IPS-15b (cell line): ENCODE measurements at regions not wholly inside any gene's neighbourhood (a gene's known extent, or its start where the extent isn't known, plus 50 kb on each side); places are given as distances from the start of the nearest gene placed in this dataset.

Source experiments
- H3K27me3 ChIP-seq: one replicate; pipeline ENCODE4 v1.6.1; 2013; ENCODE audit warnings: low read length; ENCODE audit not compliant: control insufficient read depth, insufficient read depth
- H3K36me3 ChIP-seq: one replicate; pipeline ENCODE4 v1.6.1; 2013; ENCODE audit warnings: low read length; ENCODE audit not compliant: control insufficient read depth, insufficient read depth
- H3K4me1 ChIP-seq: one replicate; pipeline ENCODE4 v1.6.1; 2013; ENCODE audit warnings: mild to moderate bottlenecking, low read length; ENCODE audit not compliant: control insufficient read depth, insufficient read depth
- H3K4me3 ChIP-seq: one replicate; pipeline ENCODE4 v1.5.1; 2013; ENCODE audit warnings: low read depth, low read length
- H3K9ac ChIP-seq: one replicate; pipeline ENCODE4 v1.6.1; 2013; ENCODE audit warnings: low read depth, mild to moderate bottlenecking, low read length
- H3K9me3 ChIP-seq: one replicate; pipeline ENCODE4 v1.6.1; 2013; ENCODE audit warnings: mild to moderate bottlenecking, low read length; ENCODE audit not compliant: control insufficient read depth, insufficient read depth

DNA sequence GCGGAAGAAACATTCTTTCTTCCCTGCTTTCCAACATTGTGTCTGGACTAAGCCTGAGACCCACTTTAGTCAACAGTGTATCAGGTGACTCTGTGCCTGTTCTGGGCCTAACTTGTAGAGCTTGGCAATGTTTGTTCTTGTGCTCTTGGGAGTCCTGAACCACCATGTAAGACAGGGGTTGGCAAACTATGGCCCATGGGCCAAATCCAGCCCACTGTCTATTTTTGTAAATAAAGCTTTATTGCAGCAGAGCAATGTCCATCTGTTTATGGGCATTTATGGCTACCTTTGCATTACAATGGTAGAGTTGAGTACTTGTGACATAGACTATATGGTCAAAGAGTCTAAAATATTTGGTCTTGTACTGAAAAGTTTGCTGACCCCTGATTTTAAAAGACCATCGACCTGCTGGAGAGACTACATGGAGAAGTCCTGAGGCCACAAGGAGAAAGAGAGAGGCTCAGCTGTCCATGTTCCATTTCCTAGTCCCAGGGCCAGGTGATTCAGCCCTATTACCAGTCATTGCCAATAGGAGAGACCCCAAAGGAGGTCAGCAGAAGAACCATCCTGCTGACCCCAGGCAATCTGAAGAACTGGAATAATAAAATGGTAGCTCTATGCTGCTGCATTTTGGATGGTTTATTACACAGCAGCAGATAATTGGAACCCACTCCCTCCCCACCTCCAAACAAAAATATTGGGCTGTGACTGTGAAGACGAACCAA lies 211.3 kb downstream of the AUH start:
- H3K36me3 ChIP-seq = no peaks in the 10 kb centered on the region
- no peaks in the 10 kb centered on the region for H3K9me3 ChIP-seq
- no peak overlapping the region for H3K4me3 ChIP-seq
- no peaks in the 10 kb centered on the region for H3K27me3 ChIP-seq
- H3K4me1 ChIP-seq = peaks cover 8% of the 10 kb centered on the region
- no peak overlapping the region for H3K9ac ChIP-seq

GRCh38 chr9:91150998-91151717 lies 210.6 kb downstream of the AUH start:
- Histone ChIP-seq H3K4me1 (peaks cover 8% of the 10 kb centered on the region), H3K27me3 (no peaks in the 10 kb centered on the region), H3K36me3 (no peaks in the 10 kb centered on the region), H3K9me3 (no peaks in the 10 kb centered on the region), H3K9ac (no peak overlapping the region), H3K4me3 (no peak overlapping the region)

GRCh38 chr9:91151718-91152095 lies 210.0 kb downstream of the AUH start:
- Histone ChIP-seq H3K4me1 (peaks cover 8% of the 10 kb centered on the region), H3K9ac (no peak overlapping the region), H3K27me3 (no peaks in the 10 kb centered on the region), H3K4me3 (no peak overlapping the region), H3K36me3 (no peaks in the 10 kb centered on the region), H3K9me3 (no peaks in the 10 kb centered on the region)

DNA sequence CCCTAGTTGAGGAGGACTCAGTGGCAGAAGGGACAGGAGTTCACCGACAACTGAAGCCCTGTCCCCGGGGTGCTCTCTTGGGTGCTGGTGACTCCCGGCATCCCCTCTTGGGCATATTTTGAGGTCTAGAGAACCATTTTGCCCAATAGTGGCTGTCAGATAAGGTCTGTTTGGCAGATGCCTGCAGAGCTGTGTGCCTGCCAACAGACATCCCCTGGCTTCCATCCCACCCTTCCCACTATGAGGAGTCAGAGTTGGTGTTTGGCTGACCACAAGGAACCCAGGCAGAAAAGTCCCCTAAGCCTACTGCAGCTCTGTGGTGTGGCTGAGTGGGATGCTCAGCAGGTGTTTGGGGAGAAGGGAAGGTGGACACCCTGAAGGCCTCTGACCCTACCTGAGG lies 207.0 kb downstream of the AUH start:
- Histone ChIP-seq H3K4me3 (no peak overlapping the region), H3K27me3 (no peaks in the 10 kb centered on the region), H3K9me3 (no peaks in the 10 kb centered on the region), H3K9ac (no peak overlapping the region), H3K36me3 (no peaks in the 10 kb centered on the region), H3K4me1 (peaks cover 4% of the 10 kb centered on the region)

GRCh38 chr9:91155181-91155580 lies 206.5 kb downstream of the AUH start:
- Histone ChIP-seq H3K36me3 (no peaks in the 10 kb centered on the region), H3K4me1 (peaks cover 4% of the 10 kb centered on the region), H3K9ac (no peak overlapping the region), H3K27me3 (no peaks in the 10 kb centered on the region), H3K9me3 (no peaks in the 10 kb centered on the region), H3K4me3 (no peak overlapping the region)

DNA sequence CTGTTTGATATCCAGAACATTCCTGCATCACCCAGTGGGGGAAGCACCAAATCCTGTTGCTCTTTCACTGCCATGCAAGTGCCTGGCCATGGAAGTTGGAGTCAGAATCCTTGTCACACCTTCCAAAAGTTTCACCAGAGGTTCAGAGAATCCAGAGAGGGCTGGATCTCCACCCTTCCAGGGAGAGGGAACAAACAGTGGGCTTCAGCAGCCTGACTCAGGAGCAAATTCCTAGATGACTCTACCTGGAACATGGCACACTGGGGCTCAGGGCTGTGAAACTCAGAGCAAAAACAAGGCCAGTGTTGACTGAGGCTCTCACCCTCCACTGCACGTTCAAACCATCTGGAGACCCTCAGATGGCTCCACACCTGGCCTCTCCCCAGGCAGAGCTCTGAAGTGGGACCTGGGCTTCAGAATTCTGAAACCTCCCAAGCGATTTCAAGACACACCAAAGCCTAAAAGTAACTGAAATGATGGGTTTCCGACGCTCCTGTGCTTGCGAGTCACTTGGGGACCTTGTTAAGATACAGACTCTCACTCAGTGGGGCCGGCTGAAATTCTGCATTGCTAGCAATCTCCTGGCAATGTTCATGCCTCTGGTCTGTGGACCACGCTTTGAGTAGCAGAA lies 205.9 kb downstream of the AUH start:
- H3K4me3 ChIP-seq = no peak overlapping the region
- no peaks in the 10 kb centered on the region for H3K9me3 ChIP-seq
- H3K9ac ChIP-seq = no peak overlapping the region
- H3K27me3 ChIP-seq = no peaks in the 10 kb centered on the region
- H3K36me3 ChIP-seq = no peaks in the 10 kb centered on the region
- H3K4me1 ChIP-seq = peaks cover 4% of the 10 kb centered on the region

GRCh38 chr9:91156451-91157234 lies 205.1 kb downstream of the AUH start:
- Histone ChIP-seq H3K27me3 (no peaks in the 10 kb centered on the region), H3K4me1 (peaks cover 4% of the 10 kb centered on the region), H3K4me3 (no peak overlapping the region)

GRCh38 chr9:91157883-91158282 lies 203.8 kb downstream of the AUH start:
- Histone ChIP-seq H3K4me1 (peaks cover 8% of the 10 kb centered on the region), H3K36me3 (no peaks in the 10 kb centered on the region), H3K9me3 (no peaks in the 10 kb centered on the region), H3K4me3 (no peak overlapping the region), H3K27me3 (no peaks in the 10 kb centered on the region), H3K9ac (no peak overlapping the region)

More at GRCh38 chr9:91156451-91157234, 205.1 kb downstream of the AUH start:
- Histone ChIP-seq H3K36me3 (no peaks in the 10 kb centered on the region), H3K9ac (no peak overlapping the region), H3K9me3 (no peaks in the 10 kb centered on the region)

DNA sequence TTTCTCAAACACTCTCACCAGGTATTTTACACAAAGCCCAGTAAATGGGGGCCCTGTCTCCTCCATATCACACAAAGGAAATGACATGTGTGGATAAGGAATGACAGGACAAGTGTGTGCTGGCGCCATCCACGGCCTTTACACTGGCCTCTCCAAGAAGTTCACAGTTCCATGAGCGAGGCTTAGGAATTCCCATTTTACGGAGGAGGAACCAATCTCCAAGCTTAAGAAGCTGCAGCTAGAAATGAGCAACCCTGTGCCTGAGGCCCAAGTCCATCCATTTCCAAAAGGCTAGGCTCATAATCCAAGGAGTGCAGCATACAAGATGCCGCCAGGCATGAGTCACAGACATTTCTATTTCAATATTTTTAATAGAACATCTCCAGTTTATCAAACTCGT lies 203.4 kb downstream of the AUH start:
- Histone ChIP-seq H3K4me1 (peaks cover 8% of the 10 kb centered on the region), H3K4me3 (no peak overlapping the region), H3K9me3 (no peaks in the 10 kb centered on the region), H3K27me3 (no peaks in the 10 kb centered on the region), H3K9ac (no peak overlapping the region), H3K36me3 (no peaks in the 10 kb centered on the region)

DNA sequence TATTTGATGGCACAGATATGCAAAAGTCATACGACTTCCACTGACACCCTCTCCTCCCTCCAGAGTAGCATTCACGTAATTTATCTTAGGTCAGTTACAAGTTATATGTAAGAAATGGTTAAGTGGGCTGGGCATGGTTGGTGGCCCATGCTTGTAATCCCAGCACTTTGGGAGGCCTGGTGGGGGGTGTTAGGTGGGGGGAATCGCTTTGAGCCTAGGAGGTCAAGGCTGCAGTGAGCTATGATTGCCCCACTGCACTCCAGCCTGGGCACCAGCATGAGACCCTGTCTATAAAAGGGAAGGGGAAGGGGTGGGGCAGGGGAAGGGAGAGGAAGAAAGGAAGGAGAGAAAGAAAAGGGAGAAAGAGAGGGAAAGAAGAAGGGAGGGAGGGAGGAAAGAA lies 202.8 kb downstream of the AUH start:
- Histone ChIP-seq H3K9ac (no peak overlapping the region), H3K27me3 (no peaks in the 10 kb centered on the region), H3K4me3 (no peak overlapping the region), H3K36me3 (no peaks in the 10 kb centered on the region), H3K4me1 (peaks cover 8% of the 10 kb centered on the region), H3K9me3 (no peaks in the 10 kb centered on the region)

GRCh38 chr9:91159664-91160121 lies 202.0 kb downstream of the AUH start:
- H3K9ac ChIP-seq = no peak overlapping the region
- no peaks in the 10 kb centered on the region for H3K36me3 ChIP-seq

More at GRCh38 chr9:91159664-91160121, 202.0 kb downstream of the AUH start:
- H3K9me3 ChIP-seq = no peaks in the 10 kb centered on the region
- H3K4me3 ChIP-seq = peak overlapping the region; percentile 30
- peaks cover 8% of the 10 kb centered on the region for H3K4me1 ChIP-seq
- peaks cover 2% of the 10 kb centered on the region for H3K27me3 ChIP-seq
